ENCODE measurements at regions not wholly inside any gene's neighbourhood (a gene's known extent, or its start where the extent isn't known, plus 50 kb on each side); places are given as distances from the start of the nearest gene placed in this dataset.

GRCh38 chr3:28022916-28023315 lies 218.5 kb upstream of the CMC1 start:
- TF ChIP-seq CTCF (IDR thresholded peaks at IDR 0.05) (no peak), POLR2A (IDR thresholded peaks at IDR 0.05) (no peak)

Measured in prostate gland (tissue), 2 donors.